ENCODE measurements at regions not wholly inside any gene's neighbourhood (a gene's known extent, or its start where the extent isn't known, plus 50 kb on each side); places are given as distances from the start of the nearest gene placed in this dataset.

DNA sequence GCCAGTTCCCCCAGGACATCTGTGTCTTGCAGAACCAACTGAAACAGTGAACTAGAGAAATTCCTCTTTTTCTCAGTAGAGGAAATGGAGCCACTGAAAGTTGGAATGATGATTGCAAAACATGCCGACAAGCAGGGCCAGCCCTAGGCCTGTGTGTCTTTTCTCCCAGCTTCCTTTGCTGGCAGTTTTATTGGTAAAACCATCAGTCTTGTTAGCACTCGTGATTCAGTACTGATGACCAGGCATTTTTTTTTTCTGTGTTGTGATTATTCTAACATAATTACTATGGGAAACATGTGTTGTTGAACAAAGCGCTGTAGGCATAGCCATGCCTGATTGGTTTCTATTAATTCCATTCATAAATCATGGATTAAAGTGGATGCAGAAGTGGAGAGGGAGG lies 620.7 kb downstream of the AACS start:
- TF ChIP-seq, protein P1, sequence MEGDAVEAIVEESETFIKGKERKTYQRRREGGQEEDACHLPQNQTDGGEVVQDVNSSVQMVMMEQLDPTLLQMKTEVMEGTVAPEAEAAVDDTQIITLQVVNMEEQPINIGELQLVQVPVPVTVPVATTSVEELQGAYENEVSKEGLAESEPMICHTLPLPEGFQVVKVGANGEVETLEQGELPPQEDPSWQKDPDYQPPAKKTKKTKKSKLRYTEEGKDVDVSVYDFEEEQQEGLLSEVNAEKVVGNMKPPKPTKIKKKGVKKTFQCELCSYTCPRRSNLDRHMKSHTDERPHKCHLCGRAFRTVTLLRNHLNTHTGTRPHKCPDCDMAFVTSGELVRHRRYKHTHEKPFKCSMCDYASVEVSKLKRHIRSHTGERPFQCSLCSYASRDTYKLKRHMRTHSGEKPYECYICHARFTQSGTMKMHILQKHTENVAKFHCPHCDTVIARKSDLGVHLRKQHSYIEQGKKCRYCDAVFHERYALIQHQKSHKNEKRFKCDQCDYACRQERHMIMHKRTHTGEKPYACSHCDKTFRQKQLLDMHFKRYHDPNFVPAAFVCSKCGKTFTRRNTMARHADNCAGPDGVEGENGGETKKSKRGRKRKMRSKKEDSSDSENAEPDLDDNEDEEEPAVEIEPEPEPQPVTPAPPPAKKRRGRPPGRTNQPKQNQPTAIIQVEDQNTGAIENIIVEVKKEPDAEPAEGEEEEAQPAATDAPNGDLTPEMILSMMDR (IDR thresholded peaks at IDR 0.05): no peak
- no peak for TF ChIP-seq ZFX (IDR thresholded peaks at IDR 0.05; ENCODE audit: borderline replicate concordance)
